ENCODE measurements at regions not wholly inside any gene's neighbourhood (a gene's known extent, or its start where the extent isn't known, plus 50 kb on each side); places are given as distances from the start of the nearest gene placed in this dataset.
A peak's percentile ranks its signal among the peaks of the same experiment; 100 is the strongest.

DNA sequence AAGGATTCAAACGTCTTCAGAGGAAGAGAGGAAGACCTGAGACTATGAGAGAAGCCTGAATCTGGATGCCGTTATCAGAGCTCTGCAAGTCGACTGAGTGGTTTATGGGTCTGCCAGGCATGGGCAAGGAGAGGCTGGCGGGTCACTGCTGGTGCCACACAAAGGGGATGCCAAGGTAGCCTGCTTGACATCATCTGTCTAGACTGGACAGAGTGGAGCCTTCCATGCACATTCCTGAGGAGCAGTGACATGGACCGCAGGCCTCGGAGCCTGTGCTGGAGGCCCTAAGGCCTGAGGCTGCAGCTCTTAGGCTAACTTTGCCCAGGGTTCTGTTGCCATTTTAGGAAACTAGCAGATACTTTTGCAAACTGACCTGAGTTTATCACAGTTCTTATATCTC lies 127.4 kb downstream of the WT1 start:
- Histone ChIP-seq H3K9me3 (replicated peaks) (no peaks in the 10 kb centered on the region), H3K4me1 (replicated peaks) (no peaks in the 10 kb centered on the region), H3K4me3 (no peak overlapping the region), H3K36me3 (no peaks in the 10 kb centered on the region), H3K27me3 (replicated peaks) (no peaks in the 10 kb centered on the region), H3K27ac (no peak overlapping the region)
- DNase-seq (ENCODE audit: low read depth in 1 of 2, low spot score in 2 of 2) = no peak

DNA sequence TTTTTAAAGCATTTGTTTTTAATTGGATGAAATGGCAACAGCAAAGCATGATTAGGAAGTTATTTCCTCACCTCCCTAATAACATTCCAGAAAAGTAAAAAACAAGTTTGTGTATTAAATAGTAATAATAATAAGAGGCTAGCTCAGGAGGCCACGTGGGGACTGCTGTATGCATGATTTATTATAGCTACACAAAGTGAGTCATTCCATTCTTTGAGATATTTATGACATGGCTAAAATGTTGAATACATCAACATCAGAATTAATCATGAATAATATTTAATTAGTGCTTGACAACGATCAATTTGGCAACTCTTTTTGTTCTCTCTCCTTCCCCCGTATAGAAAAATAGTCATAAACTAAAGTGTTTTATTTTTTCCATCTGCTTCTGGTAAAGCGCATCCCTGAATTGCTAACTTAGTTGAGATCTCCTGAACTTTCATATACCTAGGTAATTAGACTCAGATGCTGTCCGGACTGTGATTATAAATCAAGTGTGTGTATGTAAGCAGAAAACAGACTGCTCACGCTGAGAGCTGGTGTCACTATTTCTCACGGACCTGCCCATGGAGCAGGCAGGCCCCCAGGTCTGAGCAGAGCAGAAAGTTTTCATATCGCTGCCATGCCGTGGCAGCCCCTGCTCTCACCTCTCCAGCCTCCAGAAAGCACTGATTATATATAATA lies 125.7 kb downstream of the WT1 start:
- Histone ChIP-seq H3K4me1 (replicated peaks) (no peaks in the 10 kb centered on the region), H3K27me3 (replicated peaks) (no peaks in the 10 kb centered on the region), H3K9me3 (replicated peaks) (no peaks in the 10 kb centered on the region), H3K4me3 (no peak overlapping the region), H3K36me3 (no peaks in the 10 kb centered on the region), H3K27ac (no peak overlapping the region)
- DNase-seq (ENCODE audit: low read depth in 1 of 2, low spot score in 2 of 2) = no peak

DNA sequence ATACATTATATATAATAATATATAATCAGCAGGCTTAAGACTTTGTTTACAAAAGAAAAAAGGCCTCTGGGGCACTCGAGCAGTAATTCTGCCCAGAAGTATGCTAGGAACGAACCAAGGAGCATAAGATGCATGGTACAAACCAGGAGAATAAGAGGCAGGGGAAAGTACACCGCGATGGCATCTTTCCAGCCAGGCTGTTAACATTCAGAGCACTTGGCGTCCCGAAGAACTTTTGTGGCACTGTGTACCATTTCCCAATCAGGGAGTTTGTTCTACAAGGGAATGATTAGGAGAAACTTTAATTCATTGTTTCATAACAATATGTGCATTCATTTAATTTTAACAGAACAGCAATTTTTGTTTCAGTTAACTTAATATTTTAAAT lies 125.1 kb downstream of the WT1 start:
- H3K27me3 ChIP-seq (replicated peaks) = no peaks in the 10 kb centered on the region
- H3K4me1 ChIP-seq (replicated peaks) = no peaks in the 10 kb centered on the region
- no peak for DNase-seq (ENCODE audit: low read depth in 1 of 2, low spot score in 2 of 2)
- H3K27ac ChIP-seq = no peak overlapping the region
- no peak overlapping the region for H3K4me3 ChIP-seq
- H3K9me3 ChIP-seq (replicated peaks) = no peaks in the 10 kb centered on the region
- H3K36me3 ChIP-seq = no peaks in the 10 kb centered on the region

DNA sequence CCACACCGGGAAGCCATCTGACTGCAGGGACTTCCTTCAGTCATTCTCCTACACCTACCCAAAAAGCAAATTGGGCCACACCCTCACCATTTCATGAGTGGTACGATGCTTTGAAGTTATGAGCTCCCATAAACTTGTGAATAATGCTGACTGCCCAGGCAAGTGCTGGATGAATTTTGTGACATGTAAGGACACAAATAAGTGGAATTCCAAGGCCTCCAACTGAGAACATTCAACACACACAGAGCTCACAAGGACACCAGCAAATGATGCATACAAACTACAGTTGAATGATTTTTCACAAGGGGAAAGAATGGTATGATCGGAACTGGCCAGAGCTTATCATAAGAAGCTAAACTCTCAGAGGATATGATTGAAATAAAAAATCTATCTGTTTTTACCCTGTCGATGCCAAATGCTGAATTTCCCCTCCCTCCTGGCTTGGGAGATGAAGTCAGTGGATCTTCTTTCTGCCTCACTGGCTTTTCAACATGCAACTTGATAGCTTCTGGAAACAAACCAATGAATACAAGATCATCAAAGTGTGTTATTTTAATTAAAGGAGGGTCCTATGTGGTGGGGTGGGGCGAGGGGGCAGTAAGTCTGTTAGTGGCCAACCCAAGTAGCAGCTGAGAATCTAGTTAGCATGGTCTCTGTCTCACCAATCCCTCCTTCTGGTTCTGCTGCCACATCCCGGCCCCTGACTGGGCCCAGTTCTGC lies 123.8 kb downstream of the WT1 start:
- Histone ChIP-seq H3K4me1 (replicated peaks) (no peaks in the 10 kb centered on the region), H3K9me3 (replicated peaks) (no peaks in the 10 kb centered on the region), H3K27ac (no peak overlapping the region), H3K4me3 (no peak overlapping the region), H3K36me3 (no peaks in the 10 kb centered on the region), H3K27me3 (replicated peaks) (no peaks in the 10 kb centered on the region)
- DNase-seq (ENCODE audit: low read depth in 1 of 2, low spot score in 2 of 2) = no peak

DNA sequence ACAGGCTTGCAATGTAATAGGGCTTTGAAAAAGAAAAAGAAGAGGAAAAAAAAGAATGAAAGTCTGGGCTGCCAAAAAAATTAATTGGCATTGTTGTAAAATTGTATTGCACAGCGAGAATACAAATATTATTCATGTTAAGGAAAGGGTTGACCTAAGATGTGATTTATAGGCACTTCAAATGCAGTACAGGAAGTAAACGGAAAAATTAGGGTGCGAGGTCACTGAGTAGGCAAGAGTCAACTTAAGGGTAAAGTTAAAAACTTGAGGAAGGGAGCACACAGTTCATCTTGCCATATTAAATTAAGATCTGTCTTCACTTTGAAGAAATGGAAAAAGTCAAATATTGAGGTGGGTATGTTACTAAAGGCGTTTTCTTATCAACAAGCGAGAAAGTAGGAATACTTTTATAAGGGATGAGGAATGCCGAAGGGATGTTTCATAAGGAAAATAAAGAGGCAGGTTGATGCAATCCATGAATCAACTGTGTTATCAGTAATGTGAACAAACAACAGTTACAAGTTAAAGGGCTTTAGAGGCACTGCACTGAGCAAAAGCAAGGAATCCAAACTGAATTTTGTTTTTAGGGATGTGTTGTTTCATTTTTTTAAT lies 123.0 kb downstream of the WT1 start:
- Histone ChIP-seq H3K4me1 (replicated peaks) (no peaks in the 10 kb centered on the region), H3K36me3 (no peaks in the 10 kb centered on the region), H3K27me3 (replicated peaks) (no peaks in the 10 kb centered on the region), H3K27ac (no peak overlapping the region), H3K9me3 (replicated peaks) (no peaks in the 10 kb centered on the region), H3K4me3 (no peak overlapping the region)
- DNase-seq (ENCODE audit: low read depth in 1 of 2, low spot score in 2 of 2) = no peak

DNA sequence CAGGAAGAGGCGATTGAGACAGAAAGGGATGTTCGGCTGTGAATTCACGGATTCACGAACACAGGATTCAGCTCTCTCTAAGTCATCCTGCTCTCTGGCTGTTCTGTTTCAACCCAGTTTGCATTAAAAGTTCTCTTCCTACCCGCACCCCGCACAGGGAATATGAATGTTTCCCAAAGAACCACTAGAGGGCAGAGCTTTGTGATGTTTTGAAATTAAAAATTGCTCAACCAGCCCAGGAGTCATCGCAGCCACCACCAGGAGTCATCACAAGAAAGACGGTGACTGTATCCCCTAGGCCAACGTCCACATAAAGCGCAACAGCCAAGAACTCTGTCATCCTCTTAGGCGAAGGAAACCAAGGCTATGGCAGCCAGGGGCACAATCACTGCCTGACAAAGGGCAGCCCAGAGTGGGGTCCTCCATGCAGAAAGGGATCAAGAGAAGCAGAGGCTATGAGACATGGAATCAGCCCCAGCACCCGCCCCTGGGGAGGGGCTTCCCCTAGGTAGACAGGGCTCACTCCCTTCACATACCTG lies 122.4 kb downstream of the WT1 start:
- no peaks in the 10 kb centered on the region for H3K27me3 ChIP-seq (replicated peaks)
- peak in 1 of 2 experiments; percentile 9 for DNase-seq (ENCODE audit: low read depth in 1 of 2, low spot score in 2 of 2)
- H3K36me3 ChIP-seq = no peaks in the 10 kb centered on the region
- no peaks in the 10 kb centered on the region for H3K9me3 ChIP-seq (replicated peaks)
- H3K27ac ChIP-seq = no peak overlapping the region
- H3K4me3 ChIP-seq = no peak overlapping the region
- no peaks in the 10 kb centered on the region for H3K4me1 ChIP-seq (replicated peaks)

DNA sequence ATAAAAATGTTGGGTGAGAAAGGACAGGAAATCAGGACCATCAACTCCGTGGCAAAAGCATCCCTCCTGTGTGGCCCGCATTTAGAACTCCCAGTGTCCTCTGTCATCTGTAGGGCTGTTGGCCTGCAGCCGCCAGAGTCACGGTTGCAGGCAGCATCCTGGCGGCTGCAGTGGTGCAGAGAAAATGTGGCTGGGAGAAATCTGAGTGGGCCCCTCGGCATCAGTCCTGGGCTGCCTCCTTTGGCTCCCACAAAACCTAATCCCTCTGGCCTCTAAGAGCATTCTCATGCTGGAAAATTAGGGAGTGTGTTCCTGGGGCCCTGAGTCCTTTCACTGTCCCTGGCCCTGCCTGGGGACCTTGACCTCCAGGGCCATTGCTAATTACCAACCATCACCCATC lies 121.9 kb downstream of the WT1 start:
- Histone ChIP-seq H3K9me3 (replicated peaks) (no peaks in the 10 kb centered on the region), H3K27me3 (replicated peaks) (no peaks in the 10 kb centered on the region), H3K36me3 (no peaks in the 10 kb centered on the region), H3K27ac (no peak overlapping the region), H3K4me3 (no peak overlapping the region), H3K4me1 (replicated peaks) (no peaks in the 10 kb centered on the region)
- DNase-seq (ENCODE audit: low read depth in 1 of 2, low spot score in 2 of 2) = no peak

DNA sequence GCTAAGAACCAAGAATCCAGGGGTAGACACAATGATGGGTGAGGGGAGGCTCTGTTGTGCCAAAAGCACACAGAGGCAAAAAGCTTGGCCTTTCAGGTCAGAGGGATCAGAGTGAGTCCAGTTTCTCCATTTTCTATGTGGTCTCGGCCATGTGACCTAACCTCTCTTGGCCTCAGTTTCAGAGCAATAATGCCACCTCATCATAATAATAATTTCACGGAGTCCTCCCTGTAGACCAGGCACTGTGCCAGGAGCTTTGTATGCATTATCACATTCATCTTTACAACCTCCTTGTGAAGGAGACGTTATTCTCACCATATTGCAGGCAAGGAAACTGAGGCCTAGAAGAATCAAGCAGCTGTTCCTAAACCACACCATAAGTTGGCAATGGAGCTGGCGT lies 120.2 kb downstream of the WT1 start:
- Histone ChIP-seq H3K27ac (no peak overlapping the region), H3K27me3 (replicated peaks) (peaks cover 7% of the 10 kb centered on the region; the same call in 1 of the 2 replicates), H3K36me3 (no peaks in the 10 kb centered on the region), H3K9me3 (replicated peaks) (no peaks in the 10 kb centered on the region), H3K4me1 (replicated peaks) (no peaks in the 10 kb centered on the region), H3K4me3 (no peak overlapping the region)
- DNase-seq (ENCODE audit: low read depth in 1 of 2, low spot score in 2 of 2) = no peak

DNA sequence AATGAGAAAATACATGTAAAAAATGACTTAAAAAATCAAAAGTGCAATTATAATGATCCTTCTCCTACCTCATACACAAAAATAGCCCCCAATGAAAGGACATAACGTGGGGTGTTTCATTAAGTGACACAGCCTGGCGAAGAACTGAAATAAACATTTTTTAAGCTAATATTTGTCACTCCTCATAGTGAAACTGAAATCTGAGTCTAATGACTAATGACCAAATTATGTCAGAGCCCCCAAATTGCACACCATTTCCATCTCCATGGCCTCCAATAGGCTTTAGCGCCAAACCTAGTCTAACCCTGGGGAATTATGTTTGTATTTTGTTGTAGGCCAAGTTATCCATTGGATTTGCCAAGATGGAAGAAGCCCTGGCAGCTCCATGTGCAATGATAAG lies 119.1 kb downstream of the WT1 start:
- no peaks in the 10 kb centered on the region for H3K4me1 ChIP-seq (replicated peaks)
- no peak overlapping the region for H3K4me3 ChIP-seq
- H3K36me3 ChIP-seq = no peaks in the 10 kb centered on the region
- no peak for DNase-seq (ENCODE audit: low read depth in 1 of 2, low spot score in 2 of 2)
- H3K9me3 ChIP-seq (replicated peaks) = no peaks in the 10 kb centered on the region
- H3K27ac ChIP-seq = no peak overlapping the region
- H3K27me3 ChIP-seq (replicated peaks) = peaks cover 17% of the 10 kb centered on the region; the same call in 1 of the 2 replicates

DNA sequence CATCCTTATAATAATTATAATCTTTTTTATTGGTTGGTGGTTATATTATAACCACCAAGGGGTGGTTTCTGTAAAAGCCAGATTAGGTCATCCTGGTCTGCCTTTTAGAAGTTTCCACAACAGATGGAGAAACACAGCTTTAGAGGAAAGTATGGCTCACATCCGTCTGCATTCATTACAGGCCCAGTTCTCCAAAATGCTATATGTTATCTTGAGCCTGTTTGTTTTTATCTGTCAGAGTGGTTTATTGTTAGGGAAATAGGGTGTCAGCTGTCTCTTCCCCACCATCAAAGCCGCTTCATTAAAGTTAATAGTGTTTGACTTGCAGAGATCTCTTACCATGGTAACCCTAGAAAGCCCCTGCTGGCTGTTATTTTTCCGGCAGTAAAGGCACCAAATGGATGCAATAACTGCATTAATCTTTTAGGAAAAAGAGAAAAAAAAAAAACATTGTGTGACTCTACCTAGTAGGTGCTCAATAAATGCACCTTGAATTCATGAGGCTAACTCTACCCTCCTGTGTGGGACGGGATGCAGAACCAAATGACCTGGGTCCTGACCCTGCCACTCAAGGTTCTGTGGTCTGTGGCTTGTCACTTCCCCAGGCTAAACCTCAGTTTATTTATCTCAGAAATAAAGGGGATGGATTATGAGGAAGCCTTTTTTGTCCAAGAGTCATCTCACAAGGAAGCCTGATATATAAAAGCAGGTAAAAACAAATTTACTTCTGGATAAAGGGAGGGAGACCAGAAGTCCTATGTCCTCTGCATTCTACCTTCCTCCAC lies 118.3 kb downstream of the WT1 start:
- no peak for DNase-seq (ENCODE audit: low read depth in 1 of 2, low spot score in 2 of 2)
- no peak overlapping the region for H3K27ac ChIP-seq
- no peaks in the 10 kb centered on the region for H3K36me3 ChIP-seq
- H3K27me3 ChIP-seq (replicated peaks) = peaks cover 17% of the 10 kb centered on the region; the same call in 1 of the 2 replicates
- H3K4me1 ChIP-seq (replicated peaks) = no peaks in the 10 kb centered on the region
- H3K4me3 ChIP-seq = no peak overlapping the region
- no peaks in the 10 kb centered on the region for H3K9me3 ChIP-seq (replicated peaks)

DNA sequence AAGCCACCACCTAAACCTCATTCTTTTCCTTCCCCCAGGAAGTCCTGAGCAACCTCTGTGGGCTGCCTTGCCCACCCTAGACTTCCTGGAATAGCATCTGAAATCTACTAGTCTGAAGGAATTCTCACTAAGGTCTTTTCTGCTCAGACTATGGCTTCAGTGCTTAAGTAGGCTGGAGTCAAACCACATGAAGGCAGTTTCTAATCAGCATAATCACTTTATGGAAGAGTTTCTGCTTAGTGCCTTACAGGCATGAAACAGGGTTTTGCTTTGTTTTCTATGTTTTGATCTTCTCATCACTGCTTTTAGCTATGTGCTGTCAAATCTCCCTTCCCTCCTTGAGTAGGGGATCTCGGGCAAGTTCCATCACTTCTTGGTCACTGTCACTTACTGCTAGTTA lies 117.7 kb downstream of the WT1 start:
- no peak overlapping the region for H3K4me3 ChIP-seq
- H3K27ac ChIP-seq = no peak overlapping the region
- no peaks in the 10 kb centered on the region for H3K9me3 ChIP-seq (replicated peaks)
- H3K27me3 ChIP-seq (replicated peaks) = peaks cover 17% of the 10 kb centered on the region; the same call in 1 of the 2 replicates
- H3K36me3 ChIP-seq = no peaks in the 10 kb centered on the region
- DNase-seq (ENCODE audit: low read depth in 1 of 2, low spot score in 2 of 2) = no peak
- H3K4me1 ChIP-seq (replicated peaks) = no peaks in the 10 kb centered on the region

DNA sequence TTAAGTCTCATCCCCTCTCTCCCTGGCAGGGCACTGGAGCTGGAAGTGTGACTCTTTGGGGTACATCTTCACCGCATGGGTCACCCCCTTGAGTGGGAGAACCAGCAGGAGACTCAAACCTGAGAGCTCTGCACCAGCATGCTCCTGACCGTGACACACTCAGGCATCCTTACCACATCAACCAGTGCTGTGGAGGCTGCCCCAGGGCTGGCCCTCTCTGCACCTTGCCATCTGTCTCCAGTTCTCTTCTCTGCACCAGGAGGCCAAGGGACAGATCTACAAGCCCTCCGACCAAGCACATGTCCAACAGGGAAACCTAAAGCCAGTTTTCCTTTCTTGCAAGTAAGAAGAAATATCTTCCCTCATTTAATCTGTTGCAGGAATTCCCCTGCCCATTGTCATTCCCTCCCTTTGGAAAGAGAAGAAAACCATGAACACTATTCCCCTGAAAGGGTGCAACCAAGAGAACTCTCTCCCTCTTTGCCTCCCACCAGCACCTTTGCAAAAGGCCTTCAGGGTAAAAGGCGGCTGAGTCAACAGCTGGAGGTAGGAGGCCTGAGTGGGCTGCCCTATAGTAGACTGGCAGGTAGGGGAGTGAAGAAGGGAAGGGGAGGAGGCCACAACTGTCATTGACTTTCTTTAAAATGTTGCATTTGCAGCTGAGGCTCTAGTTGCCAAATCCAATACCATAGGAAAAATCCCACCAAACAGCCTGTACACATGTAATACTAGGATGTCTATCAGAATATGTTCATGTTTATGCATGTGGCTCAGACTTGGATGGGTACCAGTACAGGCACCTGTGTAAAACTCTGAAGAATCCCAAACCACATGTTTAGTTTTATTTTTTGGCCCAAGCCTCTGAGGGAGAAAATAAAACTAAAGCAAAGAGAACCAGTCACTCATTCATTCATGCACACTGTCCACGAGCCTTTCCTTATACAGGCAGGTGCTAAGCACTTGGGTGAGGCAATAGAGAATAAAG lies 117.0 kb downstream of the WT1 start:
- Histone ChIP-seq H3K27ac (no peak overlapping the region), H3K9me3 (replicated peaks) (no peaks in the 10 kb centered on the region), H3K4me3 (no peak overlapping the region), H3K4me1 (replicated peaks) (no peaks in the 10 kb centered on the region), H3K27me3 (replicated peaks) (peaks cover 17% of the 10 kb centered on the region; the same call in 1 of the 2 replicates), H3K36me3 (no peaks in the 10 kb centered on the region)
- DNase-seq (ENCODE audit: low read depth in 1 of 2, low spot score in 2 of 2) = no peak

DNA sequence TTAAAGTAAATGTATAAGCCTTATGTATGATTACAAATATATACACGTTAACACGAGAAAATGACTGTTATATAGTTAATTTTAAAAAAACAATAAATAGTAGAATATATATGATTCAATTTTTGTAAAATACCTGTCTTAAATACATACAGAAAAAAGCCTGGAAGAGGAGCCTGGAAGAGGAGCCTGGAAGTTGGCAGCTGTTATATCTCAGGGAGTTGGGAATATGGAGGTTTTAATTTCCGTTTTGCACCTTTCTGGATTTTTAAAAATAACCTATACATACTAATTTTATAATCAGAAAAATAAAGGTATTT lies 111.6 kb downstream of the WT1 start:
- Histone ChIP-seq H3K4me1 (replicated peaks) (no peaks in the 10 kb centered on the region), H3K27me3 (replicated peaks) (peaks cover 16% of the 10 kb centered on the region; the same call in 1 of the 2 replicates), H3K36me3 (no peaks in the 10 kb centered on the region), H3K4me3 (no peak overlapping the region), H3K27ac (no peak overlapping the region), H3K9me3 (replicated peaks) (no peaks in the 10 kb centered on the region)
- DNase-seq (ENCODE audit: low read depth in 1 of 2, low spot score in 2 of 2) = no peak
